ENCODE measurements at regions not wholly inside any gene's neighbourhood (a gene's known extent, or its start where the extent isn't known, plus 50 kb on each side); places are given as distances from the start of the nearest gene placed in this dataset.

DNA sequence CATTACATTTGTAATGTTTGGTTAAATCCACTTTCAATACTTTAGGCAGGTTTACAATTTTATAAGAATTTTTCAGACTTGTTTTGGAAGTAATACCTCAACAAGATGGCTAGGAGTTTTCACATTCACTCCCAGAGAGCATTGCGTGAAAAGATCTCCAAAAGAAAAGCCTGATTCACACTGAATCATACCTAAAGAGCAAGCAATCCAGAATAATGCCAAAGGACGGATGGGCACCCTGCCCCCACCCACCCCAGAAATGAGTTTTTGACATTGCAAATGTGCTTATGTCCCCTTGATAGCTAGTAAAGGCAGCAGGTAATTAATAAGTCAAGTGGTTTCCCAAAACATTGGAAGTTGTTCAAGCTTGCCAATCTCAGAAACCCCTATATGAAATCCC is 557.7 kb upstream of the TENM3 start:
- TF ChIP-seq, protein P1, sequence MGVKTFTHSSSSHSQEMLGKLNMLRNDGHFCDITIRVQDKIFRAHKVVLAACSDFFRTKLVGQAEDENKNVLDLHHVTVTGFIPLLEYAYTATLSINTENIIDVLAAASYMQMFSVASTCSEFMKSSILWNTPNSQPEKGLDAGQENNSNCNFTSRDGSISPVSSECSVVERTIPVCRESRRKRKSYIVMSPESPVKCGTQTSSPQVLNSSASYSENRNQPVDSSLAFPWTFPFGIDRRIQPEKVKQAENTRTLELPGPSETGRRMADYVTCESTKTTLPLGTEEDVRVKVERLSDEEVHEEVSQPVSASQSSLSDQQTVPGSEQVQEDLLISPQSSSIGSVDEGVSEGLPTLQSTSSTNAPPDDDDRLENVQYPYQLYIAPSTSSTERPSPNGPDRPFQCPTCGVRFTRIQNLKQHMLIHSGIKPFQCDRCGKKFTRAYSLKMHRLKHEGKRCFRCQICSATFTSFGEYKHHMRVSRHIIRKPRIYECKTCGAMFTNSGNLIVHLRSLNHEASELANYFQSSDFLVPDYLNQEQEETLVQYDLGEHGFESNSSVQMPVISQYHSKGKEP (CRISPR knock-in tag; IDR thresholded peaks at IDR 0.05) = no peak
- TF ChIP-seq, protein P2, sequence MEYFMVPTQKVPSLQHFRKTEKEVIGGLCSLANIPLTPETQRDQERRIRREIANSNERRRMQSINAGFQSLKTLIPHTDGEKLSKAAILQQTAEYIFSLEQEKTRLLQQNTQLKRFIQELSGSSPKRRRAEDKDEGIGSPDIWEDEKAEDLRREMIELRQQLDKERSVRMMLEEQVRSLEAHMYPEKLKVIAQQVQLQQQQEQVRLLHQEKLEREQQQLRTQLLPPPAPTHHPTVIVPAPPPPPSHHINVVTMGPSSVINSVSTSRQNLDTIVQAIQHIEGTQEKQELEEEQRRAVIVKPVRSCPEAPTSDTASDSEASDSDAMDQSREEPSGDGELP (IDR thresholded peaks at IDR 0.05; ENCODE audit: borderline replicate concordance, low read depth) = no peak
- TF ChIP-seq, protein P3, sequence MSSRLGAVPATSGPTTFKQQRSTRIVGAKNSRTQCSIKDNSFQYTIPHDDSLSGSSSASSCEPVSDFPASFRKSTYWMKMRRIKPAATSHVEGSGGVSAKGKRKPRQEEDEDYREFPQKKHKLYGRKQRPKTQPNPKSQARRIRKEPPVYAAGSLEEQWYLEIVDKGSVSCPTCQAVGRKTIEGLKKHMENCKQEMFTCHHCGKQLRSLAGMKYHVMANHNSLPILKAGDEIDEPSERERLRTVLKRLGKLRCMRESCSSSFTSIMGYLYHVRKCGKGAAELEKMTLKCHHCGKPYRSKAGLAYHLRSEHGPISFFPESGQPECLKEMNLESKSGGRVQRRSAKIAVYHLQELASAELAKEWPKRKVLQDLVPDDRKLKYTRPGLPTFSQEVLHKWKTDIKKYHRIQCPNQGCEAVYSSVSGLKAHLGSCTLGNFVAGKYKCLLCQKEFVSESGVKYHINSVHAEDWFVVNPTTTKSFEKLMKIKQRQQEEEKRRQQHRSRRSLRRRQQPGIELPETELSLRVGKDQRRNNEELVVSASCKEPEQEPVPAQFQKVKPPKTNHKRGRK (CRISPR knock-in tag; IDR thresholded peaks at IDR 0.05) = no peak
- TF ChIP-seq, protein P4, sequence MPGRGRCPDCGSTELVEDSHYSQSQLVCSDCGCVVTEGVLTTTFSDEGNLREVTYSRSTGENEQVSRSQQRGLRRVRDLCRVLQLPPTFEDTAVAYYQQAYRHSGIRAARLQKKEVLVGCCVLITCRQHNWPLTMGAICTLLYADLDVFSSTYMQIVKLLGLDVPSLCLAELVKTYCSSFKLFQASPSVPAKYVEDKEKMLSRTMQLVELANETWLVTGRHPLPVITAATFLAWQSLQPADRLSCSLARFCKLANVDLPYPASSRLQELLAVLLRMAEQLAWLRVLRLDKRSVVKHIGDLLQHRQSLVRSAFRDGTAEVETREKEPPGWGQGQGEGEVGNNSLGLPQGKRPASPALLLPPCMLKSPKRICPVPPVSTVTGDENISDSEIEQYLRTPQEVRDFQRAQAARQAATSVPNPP (CRISPR knock-in tag; IDR thresholded peaks at IDR 0.05) = no peak
- TF ChIP-seq TRIM24 (CRISPR knock-in tag; IDR thresholded peaks at IDR 0.05) = no peak
- TF ChIP-seq REPIN1 (CRISPR knock-in tag; IDR thresholded peaks at IDR 0.05; ENCODE audit: borderline replicate concordance, low read depth) = no peak
- no peak for TF ChIP-seq RAD21 (CRISPR knock-in tag; IDR thresholded peaks at IDR 0.05)
- no peak for TF ChIP-seq JUN (CRISPR knock-in tag; IDR thresholded peaks at IDR 0.05)
- TF ChIP-seq TCF7 (IDR thresholded peaks at IDR 0.05; ENCODE audit: low read depth) = no peak
- no peak for TF ChIP-seq CREB1 (IDR thresholded peaks at IDR 0.05)
- TF ChIP-seq CREB1 (CRISPR knock-in tag; IDR thresholded peaks at IDR 0.05) = no peak
- TF ChIP-seq SP1 (IDR thresholded peaks at IDR 0.05) = no peak
- no peak for TF ChIP-seq SP1 (CRISPR knock-in tag; IDR thresholded peaks at IDR 0.05)
- no peak for TF ChIP-seq MED1 (CRISPR knock-in tag; IDR thresholded peaks at IDR 0.05)
- TF ChIP-seq, protein P5, sequence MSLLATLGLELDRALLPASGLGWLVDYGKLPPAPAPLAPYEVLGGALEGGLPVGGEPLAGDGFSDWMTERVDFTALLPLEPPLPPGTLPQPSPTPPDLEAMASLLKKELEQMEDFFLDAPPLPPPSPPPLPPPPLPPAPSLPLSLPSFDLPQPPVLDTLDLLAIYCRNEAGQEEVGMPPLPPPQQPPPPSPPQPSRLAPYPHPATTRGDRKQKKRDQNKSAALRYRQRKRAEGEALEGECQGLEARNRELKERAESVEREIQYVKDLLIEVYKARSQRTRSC (CRISPR knock-in tag; IDR thresholded peaks at IDR 0.05; ENCODE audit: low read depth) = no peak

All from HepG2 (cell line).